ENCODE measurements at regions not wholly inside any gene's neighbourhood (a gene's known extent, or its start where the extent isn't known, plus 50 kb on each side); places are given as distances from the start of the nearest gene placed in this dataset.
A peak's percentile ranks its signal among the peaks of the same experiment; 100 is the strongest.
"Not testable (repeated sequence)": the region's sequence is repeated elsewhere in the genome, so short reads cannot be mapped to it uniquely, and the experiment has no call there.

DNA sequence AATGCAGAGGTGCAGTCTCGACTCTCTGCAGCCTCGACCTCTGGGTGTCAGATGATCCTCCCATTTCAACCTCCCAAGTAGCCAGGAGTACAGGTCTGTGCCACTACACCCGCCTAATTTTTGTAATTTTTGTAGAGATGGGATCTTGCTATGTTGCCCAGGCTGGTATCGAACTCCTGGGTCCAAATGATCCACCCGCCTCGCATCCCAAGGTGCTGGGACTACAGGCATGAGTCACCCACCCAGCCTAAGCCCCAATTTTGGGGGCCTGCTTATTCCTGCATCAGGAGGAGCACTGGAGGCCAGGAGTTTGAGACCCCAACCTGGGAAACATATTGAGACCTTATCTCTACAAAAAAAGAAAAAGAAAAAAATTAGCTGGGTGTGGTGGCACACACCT lies 80.1 kb upstream of the ADGRE5 start:
- H3K4me1 ChIP-seq, result no peaks in the 10 kb centered on the region
- peaks cover 21% of the 10 kb centered on the region for H3K27me3 ChIP-seq
- no peaks in the 10 kb centered on the region for H3K9me3 ChIP-seq
- no peak overlapping the region for H3K27ac ChIP-seq
- WGBS, 2 donors (ENCODE audit: low coverage in 1 of 2), result 100% methylated on average over 1 of the region's 6 CpGs; no CpG with 5 or more reads in 1 of the 2 donors
- TF ChIP-seq EP300 (IDR thresholded peaks at IDR 0.05) (no peak), POLR2AphosphoS5 (IDR thresholded peaks at IDR 0.05) (no peak), POLR2A (IDR thresholded peaks at IDR 0.05) (no peak)
- TF ChIP-seq, protein P1, sequence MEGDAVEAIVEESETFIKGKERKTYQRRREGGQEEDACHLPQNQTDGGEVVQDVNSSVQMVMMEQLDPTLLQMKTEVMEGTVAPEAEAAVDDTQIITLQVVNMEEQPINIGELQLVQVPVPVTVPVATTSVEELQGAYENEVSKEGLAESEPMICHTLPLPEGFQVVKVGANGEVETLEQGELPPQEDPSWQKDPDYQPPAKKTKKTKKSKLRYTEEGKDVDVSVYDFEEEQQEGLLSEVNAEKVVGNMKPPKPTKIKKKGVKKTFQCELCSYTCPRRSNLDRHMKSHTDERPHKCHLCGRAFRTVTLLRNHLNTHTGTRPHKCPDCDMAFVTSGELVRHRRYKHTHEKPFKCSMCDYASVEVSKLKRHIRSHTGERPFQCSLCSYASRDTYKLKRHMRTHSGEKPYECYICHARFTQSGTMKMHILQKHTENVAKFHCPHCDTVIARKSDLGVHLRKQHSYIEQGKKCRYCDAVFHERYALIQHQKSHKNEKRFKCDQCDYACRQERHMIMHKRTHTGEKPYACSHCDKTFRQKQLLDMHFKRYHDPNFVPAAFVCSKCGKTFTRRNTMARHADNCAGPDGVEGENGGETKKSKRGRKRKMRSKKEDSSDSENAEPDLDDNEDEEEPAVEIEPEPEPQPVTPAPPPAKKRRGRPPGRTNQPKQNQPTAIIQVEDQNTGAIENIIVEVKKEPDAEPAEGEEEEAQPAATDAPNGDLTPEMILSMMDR (IDR thresholded peaks at IDR 0.05), result no peak
- H3K36me3 ChIP-seq, result no peaks in the 10 kb centered on the region
- no peak overlapping the region for H3K4me3 ChIP-seq
- no peak for ATAC-seq

DNA sequence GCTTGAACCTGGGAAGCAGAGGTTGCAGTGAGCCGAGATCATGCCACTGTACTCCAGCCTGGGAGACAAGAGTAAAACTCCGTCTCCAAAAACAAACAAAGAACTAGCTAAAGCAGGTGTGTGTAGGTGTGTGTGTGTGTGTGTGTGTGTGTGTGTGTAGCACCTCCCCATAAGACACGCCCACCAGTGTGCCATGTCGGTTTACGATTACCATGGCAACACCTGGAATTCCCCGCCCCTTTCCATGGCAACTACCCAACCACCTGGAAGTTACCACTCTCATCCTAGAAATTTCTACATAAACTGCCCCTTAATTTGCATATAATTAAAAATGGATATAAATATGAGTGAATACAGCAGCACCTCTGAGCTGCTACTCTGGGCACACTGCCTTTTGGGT lies 80.9 kb upstream of the ADGRE5 start:
- H3K9me3 ChIP-seq, result no peaks in the 10 kb centered on the region
- no peak for ATAC-seq
- H3K27ac ChIP-seq, result no peak overlapping the region
- H3K4me3 ChIP-seq, result no peak overlapping the region
- H3K27me3 ChIP-seq, result peaks cover 21% of the 10 kb centered on the region
- H3K36me3 ChIP-seq, result no peaks in the 10 kb centered on the region
- TF ChIP-seq POLR2A (IDR thresholded peaks at IDR 0.05), result no peak
- TF ChIP-seq POLR2AphosphoS5 (IDR thresholded peaks at IDR 0.05), result no peak
- TF ChIP-seq EP300 (IDR thresholded peaks at IDR 0.05), result no peak
- TF ChIP-seq, protein P1 (IDR thresholded peaks at IDR 0.05), result no peak
- no peaks in the 10 kb centered on the region for H3K4me1 ChIP-seq
- 74 to 76% methylated on average over 4 to 5 of the region's 6 CpGs for WGBS, 2 donors (ENCODE audit: low coverage in 1 of 2)

DNA sequence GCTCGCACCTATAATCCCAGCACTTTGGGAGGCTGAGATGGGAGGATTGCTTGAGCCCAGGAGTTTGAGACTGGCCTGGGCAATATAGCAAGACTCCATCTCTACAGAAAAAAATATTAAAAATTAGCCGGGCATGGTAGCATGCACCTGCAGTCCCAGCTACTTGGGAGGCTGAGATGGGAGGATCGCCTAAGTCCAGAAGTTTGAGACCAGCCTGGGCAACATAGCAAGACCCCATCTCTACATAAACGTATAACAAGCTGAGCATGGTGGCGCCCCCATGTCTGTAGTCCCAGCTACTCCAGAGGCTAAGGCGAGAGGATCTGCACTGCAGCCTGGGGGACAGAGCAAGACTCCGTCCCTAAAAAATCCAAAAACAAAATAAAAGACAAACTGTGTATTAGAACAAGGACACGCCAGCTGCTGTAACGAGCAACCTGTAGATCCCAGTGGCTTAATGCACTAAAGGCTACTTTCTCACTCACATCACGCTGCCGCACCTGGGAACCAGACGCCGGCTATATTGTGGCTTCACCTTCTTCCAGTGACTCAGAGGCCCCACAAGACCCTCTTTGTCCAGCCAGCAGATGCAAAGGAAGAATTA lies 81.9 kb upstream of the ADGRE5 start:
- not testable (repeated sequence) for H3K27ac ChIP-seq, H3K4me1 ChIP-seq, H3K9me3 ChIP-seq, H3K36me3 ChIP-seq, H3K4me3 ChIP-seq, ATAC-seq
- peaks cover 21% of the 10 kb centered on the region for H3K27me3 ChIP-seq
- 91 to 92% methylated on average over 12 to 13 of the region's 13 CpGs for WGBS, 2 donors (ENCODE audit: low coverage in 1 of 2)

DNA sequence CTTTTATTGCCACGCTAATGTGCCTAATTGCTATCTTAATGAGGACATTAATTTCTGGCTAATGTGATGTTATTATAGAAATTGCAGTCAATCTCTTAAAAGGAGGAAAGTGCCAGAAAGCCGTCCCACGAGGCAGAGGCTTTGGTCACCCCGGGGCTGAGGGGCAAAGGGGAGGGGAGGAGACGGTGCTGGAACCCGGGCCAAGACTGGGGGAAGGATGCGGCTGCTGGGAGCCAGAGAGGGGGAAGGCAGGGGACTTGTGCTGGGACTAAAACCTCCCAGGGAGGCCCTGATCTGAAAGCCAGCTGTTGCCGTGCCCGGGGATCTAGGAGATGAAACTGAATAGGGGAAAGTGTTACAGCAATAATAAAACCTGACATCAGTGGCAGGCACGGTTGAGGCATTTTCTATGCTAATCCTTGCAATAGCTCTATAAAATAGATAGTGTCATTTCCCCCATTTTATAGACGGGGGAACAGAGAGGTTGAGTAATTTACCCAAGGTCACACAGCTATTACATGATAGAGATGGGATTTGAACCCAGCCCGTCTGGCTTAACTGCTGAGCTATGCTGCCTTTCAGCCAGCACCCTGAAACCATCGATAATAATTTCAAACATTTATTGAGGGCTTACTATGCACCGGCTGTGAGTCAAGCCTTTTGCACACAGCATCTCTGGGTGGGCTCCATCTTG lies 83.2 kb upstream of the ADGRE5 start:
- H3K4me1 ChIP-seq, ATAC-seq, H3K9me3 ChIP-seq, H3K27ac ChIP-seq, H3K36me3 ChIP-seq, H3K4me3 ChIP-seq: not testable (repeated sequence)
- peaks cover 21% of the 10 kb centered on the region for H3K27me3 ChIP-seq
- WGBS, 2 donors (ENCODE audit: low coverage in 1 of 2), result 45 to 49% methylated on average over 5 to 7 of the region's 14 CpGs

DNA sequence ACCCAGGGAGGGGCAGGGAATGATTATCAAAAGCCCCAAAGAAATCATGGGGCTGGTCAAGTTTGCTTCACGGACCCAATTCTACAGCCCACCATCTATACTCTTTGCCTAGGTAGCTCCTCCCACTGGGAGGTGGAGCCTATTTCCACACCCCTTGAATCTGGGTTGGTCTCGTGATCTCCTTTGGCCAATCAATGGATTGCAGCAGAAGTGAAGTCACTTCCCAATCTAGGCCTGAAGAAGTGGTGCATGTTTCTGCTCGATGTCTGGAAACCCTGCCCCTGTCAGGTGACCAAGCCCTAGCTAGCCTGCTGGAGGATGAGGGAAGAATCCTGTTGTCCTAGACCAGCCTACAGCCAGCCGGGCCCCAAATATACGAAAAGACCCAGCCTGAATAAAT lies 86.3 kb upstream of the ADGRE5 start:
- peaks cover 10% of the 10 kb centered on the region for H3K27me3 ChIP-seq
- WGBS, 2 donors (ENCODE audit: low coverage in 1 of 2), result 68 to 93% methylated on average over 2 to 4 of the region's 5 CpGs
- ATAC-seq, H3K4me1 ChIP-seq, H3K27ac ChIP-seq, H3K4me3 ChIP-seq, H3K9me3 ChIP-seq, H3K36me3 ChIP-seq: not testable (repeated sequence)

DNA sequence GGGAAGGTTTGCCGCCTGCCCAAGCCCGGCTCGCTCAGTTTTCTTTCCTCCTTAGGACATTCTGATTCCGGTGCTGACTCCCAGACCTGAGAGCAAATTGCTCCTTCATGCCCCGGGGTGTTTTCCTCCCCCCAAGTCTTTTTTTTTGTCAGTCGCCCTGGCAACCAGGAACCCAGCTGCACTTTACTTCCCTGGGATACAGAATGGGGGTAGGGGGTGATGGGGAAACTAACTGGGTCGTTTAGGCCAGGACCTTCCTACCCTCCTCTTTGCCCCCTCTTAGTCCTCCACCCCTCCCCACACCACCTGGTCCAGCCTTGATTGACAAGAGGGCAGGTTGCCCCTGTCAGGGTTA lies 87.5 kb upstream of the ADGRE5 start:
- H3K4me3 ChIP-seq, result peak overlapping the region in 1 of 2 donors; percentile 34
- H3K27me3 ChIP-seq, H3K4me1 ChIP-seq, H3K36me3 ChIP-seq, H3K27ac ChIP-seq, H3K9me3 ChIP-seq, ATAC-seq: not testable (repeated sequence)
- 30% methylated on average over 5 of the region's 7 CpGs; no CpG with 5 or more reads in 1 of the 2 donors for WGBS, 2 donors (ENCODE audit: low coverage in 1 of 2)

DNA sequence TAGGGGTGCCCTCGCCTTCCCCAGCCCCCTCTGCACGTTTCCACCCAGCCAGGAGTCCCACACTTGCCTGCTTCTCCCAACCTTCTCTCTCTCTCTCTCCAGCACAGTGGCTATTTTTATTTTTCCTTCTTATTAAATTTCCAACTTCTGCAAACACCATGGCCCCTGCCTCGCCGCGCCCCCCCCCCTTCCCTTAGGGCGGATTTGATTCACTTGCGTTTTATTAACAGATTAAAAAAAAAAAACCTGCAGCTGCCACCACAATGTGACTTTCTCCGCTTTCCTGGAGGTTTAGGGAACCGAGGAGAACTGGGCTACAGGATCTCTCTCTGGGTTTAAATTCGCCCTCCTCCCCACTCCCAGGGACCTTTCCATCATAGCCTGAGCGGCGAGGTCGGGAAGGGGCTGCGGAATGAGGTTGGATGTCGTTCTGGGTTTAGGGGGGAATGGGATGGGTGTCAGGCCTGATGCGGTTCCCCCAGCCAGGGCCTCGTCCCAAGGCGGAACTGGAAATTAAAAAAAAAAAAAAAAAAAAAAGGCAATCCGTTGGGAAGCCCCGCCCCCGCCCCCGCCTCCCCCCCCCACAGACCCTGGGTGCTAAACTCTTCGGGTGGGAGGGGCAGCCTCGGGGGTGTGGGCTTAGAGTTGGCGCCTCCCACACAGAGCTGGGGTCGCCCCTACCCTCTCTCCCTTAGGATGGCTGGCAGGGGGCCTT lies 87.3 kb upstream of the ADGRL1 start:
- H3K36me3 ChIP-seq, H3K9me3 ChIP-seq, ATAC-seq, H3K27ac ChIP-seq, H3K4me1 ChIP-seq, H3K27me3 ChIP-seq: not testable (repeated sequence)
- H3K4me3 ChIP-seq, result peak overlapping the region in 1 of 2 donors; percentile 34
- 0 to 5% methylated on average over 2 to 16 of the region's 26 CpGs for WGBS, 2 donors (ENCODE audit: low coverage in 1 of 2)

DNA sequence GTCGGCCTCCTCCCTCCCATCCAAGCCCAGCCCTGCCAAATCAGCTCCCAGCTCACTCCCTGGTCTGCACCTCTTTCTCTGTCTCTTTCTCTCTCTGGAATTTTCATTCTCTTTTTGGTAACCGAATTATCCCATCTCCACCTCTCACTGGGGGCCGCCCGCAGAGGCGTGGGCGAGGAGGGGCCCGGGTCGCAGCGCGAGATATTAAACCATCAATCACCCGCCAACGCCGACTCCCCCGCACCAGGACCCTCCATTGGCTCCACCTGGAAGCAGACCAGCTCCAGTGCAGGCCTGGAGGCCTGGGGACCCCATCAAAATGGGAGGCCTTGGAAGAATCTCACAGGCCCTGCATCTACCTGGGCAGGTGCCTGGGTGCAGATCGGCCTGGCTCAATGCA lies 83.8 kb upstream of the ADGRL1 start:
- H3K9me3 ChIP-seq, H3K27me3 ChIP-seq, H3K27ac ChIP-seq, H3K4me1 ChIP-seq, H3K4me3 ChIP-seq, ATAC-seq, H3K36me3 ChIP-seq: not testable (repeated sequence)
- WGBS, 2 donors (ENCODE audit: low coverage in 1 of 2), result 80% methylated on average over 1 of the region's 15 CpGs; no CpG with 5 or more reads in 1 of the 2 donors

DNA sequence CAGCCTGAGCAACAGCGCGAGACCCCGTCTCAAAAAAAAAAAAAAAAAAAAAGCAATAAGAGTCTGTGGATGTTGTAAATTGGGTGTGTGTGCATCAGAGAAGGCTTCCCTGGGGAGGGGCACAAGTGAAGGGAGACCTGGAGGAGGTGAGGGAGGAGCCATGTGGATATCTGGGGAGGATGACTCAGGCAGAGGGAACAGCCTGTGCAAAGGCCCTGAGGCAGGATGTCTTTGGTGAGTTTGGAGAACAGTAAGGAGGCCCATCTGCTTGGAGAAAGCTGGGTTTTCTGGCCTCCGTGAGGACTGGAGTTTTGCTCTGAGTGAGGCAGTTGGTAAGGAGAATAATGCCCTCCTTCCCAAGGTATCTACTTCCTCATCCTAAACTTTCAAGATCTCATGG lies 81.9 kb upstream of the ADGRL1 start:
- H3K36me3 ChIP-seq, ATAC-seq, H3K27me3 ChIP-seq, H3K9me3 ChIP-seq, H3K27ac ChIP-seq, H3K4me1 ChIP-seq, H3K4me3 ChIP-seq: not testable (repeated sequence)
- WGBS, 2 donors (ENCODE audit: low coverage in 1 of 2), result no CpG with 5 or more reads among the region's 4 CpGs

DNA sequence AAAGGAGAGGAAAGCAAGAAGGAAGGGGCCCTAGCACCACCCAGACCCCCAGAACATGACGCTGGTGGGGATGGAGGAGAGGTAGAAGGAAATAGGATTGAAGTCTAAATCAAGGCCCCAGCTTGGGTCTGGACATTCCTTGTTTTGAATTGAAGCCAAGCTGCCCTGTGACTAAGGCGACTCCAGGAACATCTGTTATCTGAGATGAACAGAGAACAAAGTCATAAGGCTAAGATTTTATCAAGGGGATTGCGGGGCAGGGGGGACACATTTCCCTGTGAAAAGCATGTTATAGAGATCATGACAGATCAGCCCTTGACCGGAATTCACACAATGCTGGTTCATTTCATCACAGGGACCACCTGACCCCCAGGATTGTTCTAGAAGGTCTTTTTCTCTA lies 80.6 kb upstream of the ADGRL1 start:
- not testable (repeated sequence) for H3K27me3 ChIP-seq, H3K9me3 ChIP-seq, H3K4me3 ChIP-seq, H3K4me1 ChIP-seq, H3K27ac ChIP-seq, ATAC-seq, H3K36me3 ChIP-seq
- 78% methylated on average over 3 to 4 of the region's 4 CpGs for WGBS, 2 donors (ENCODE audit: low coverage in 1 of 2)

DNA sequence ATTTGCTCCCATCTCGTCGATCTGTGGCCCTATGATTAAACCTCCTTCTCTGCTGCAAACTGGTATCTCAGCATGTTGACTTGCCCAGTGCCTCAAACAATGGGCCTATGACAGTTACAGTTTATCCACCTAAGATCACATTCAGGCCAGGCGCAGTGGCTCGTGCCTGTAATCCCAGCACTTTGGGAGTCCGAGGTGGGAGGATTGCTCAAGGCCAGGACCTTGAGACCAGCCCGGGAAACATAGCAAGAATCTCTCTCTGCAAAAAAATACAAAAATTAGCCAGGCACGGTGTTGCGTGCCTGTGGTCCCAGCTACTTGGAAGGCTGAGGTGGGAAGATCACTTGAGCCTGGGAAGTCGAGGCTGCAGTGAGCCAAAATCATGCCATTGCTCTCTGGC lies 79.8 kb upstream of the ADGRL1 start:
- 60 to 98% methylated on average over 1 to 6 of the region's 9 CpGs for WGBS, 2 donors (ENCODE audit: low coverage in 1 of 2)
- H3K4me1 ChIP-seq, H3K36me3 ChIP-seq, H3K27ac ChIP-seq, H3K27me3 ChIP-seq, H3K4me3 ChIP-seq, ATAC-seq, H3K9me3 ChIP-seq: not testable (repeated sequence)

All from gastroesophageal sphincter (tissue), 4 donors.